Activated T-cell treated with anti-CD3 and anti-CD28 coated beads, Interleukin-2, amount 50 U/mL, for 48 hours (primary cell): ENCODE measurements at regions not wholly inside any gene's neighbourhood (a gene's known extent, or its start where the extent isn't known, plus 50 kb on each side); places are given as distances from the start of the nearest gene placed in this dataset.

Source experiments
- DNase-seq, 2 experiments: peaks; one replicate each; pipeline ENCODE4 v3.0.0-alpha.2; 2020

GRCh38 chr2:128402911-128403670, 84.4 kb upstream of the HS6ST1 start:
- no peak for DNase-seq

- no peak for DNase-seq
Measured at GRCh38 chr2:128403814-128404708, 85.4 kb upstream of the HS6ST1 start.

GRCh38 chr2:128404709-128405466, 86.2 kb upstream of the HS6ST1 start:
- DNase-seq, result no peak

- DNase-seq, result no peak
Measured at GRCh38 chr2:128405467-128405900, 86.8 kb upstream of the HS6ST1 start.

- DNase-seq, result peak in 1 of 2 experiments; percentile 4
Measured at GRCh38 chr2:128405981-128406613, 87.4 kb upstream of the HS6ST1 start.

GRCh38 chr2:128406736-128407554, 88.3 kb upstream of the HS6ST1 start:
- no peak for DNase-seq

GRCh38 chr2:128408349-128409305, 90.0 kb upstream of the HS6ST1 start:
- DNase-seq, result no peak

- no peak for DNase-seq
Measured at GRCh38 chr2:128409326-128410034, 90.8 kb upstream of the HS6ST1 start.

- DNase-seq, result no peak
Measured at GRCh38 chr2:128410035-128410757, 91.5 kb upstream of the HS6ST1 start.

- no peak for DNase-seq
Measured at GRCh38 chr2:128410758-128411215, 92.1 kb upstream of the HS6ST1 start.

- DNase-seq, result no peak
Measured at GRCh38 chr2:128411431-128411830, 92.8 kb upstream of the HS6ST1 start.

- DNase-seq, result peak in 1 of 2 experiments; percentile 1
Measured at GRCh38 chr2:128412181-128412871, 93.7 kb upstream of the HS6ST1 start.

- peak in 1 of 2 experiments; percentile 6 for DNase-seq
Measured at GRCh38 chr2:128413014-128413717, 94.5 kb upstream of the HS6ST1 start.

- no peak for DNase-seq
Measured at GRCh38 chr2:128413718-128414341, 95.2 kb upstream of the HS6ST1 start.

GRCh38 chr2:128414351-128414750, 95.7 kb upstream of the HS6ST1 start:
- DNase-seq, result peak in 1 of 2 experiments; percentile 5

GRCh38 chr2:128414946-128415778, 96.5 kb upstream of the HS6ST1 start:
- no peak for DNase-seq
